ENCODE measurements at regions not wholly inside any gene's neighbourhood (a gene's known extent, or its start where the extent isn't known, plus 50 kb on each side); places are given as distances from the start of the nearest gene placed in this dataset.

GRCh38 chr21:25220954-25221353 is 386.3 kb downstream of the MRPL39 start (continued):
- TF ChIP-seq CHD7 (IDR thresholded peaks at IDR 0.05; ENCODE audit: insufficient replicate concordance, low read length) (no peak), YY1 (IDR thresholded peaks at IDR 0.05; ENCODE audit: low read depth, low read length) (no peak), RXRA (IDR thresholded peaks at IDR 0.05; ENCODE audit: insufficient read depth, low read depth, low read length) (no peak), SP2 (IDR thresholded peaks at IDR 0.05; ENCODE audit: low read length) (no peak), MAX (IDR thresholded peaks at IDR 0.05) (no peak), SP1 (IDR thresholded peaks at IDR 0.05; ENCODE audit: low read depth, low read length) (no peak), ATF2 (IDR thresholded peaks at IDR 0.05; ENCODE audit: low read length) (no peak), JUN (IDR thresholded peaks at IDR 0.05; ENCODE audit: low read depth, low read length) (no peak), HDAC2 (IDR thresholded peaks at IDR 0.05; ENCODE audit: borderline replicate concordance in 1 of 2, low read depth in 2 of 2, low read length in 2 of 2) (no peak), TAF7 (optimal IDR thresholded peaks at IDR 0.05; ENCODE audit: borderline replicate concordance, low read depth, low read length) (no peak)
